Hippocampal formation (tissue), 2 donors: ENCODE measurements at regions not wholly inside any gene's neighbourhood (a gene's known extent, or its start where the extent isn't known, plus 50 kb on each side); places are given as distances from the start of the nearest gene placed in this dataset.
A peak's percentile ranks its signal among the peaks of the same experiment; 100 is the strongest.
"Not testable (repeated sequence)": the region's sequence is repeated elsewhere in the genome, so short reads cannot be mapped to it uniquely, and the experiment has no call there.

Source experiments
- DNase-seq, 2 donors: peaks; one replicate each; lab custom pipeline; 2025; lab: John Stamatoyannopoulos, UW

- DNase-seq: no peak
Observed at GRCh38 chr5:57677235-57677634, 194.6 kb upstream of the ACTBL2 start.

DNA sequence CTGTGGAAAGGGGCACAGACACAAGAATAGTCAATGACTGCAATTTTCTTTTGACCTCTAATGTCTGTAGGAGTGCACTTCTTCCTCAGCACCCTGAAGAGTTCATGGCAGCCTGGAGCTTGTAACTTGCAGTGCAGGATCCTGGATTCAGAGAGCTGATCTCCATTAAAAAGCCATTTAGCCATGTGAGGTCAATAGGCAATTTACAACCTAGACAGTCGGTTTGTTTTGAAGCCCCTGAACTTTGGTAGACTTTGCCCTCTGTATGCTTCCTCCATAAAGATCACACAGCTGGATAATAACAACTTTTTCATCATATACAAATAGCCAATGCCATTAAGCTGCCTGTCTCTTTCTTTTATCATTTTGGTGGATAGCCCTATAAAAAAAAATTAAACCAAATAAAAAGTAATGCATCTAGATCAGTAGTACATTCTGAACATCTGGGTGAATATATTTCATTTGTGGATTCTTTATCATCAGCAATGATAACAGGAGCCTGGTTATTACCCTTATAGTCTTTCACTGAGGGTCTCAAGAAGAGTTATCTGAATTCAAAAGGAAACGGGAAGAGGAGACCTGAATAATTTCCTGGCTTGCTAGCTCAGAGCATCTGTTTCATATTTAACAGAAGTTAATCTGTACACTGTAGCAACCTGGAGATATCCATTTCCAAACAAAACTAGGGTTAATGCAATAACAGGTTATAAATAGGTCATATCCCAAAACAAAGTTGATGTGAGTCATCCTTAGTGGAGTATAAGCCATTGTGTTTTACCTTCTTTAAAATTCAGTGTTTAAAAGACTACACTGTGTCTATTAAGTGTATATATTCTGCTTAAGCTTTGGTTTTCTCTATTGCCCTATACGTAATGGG is 193.8 kb upstream of the ACTBL2 start:
- DNase-seq: no peak

DNA sequence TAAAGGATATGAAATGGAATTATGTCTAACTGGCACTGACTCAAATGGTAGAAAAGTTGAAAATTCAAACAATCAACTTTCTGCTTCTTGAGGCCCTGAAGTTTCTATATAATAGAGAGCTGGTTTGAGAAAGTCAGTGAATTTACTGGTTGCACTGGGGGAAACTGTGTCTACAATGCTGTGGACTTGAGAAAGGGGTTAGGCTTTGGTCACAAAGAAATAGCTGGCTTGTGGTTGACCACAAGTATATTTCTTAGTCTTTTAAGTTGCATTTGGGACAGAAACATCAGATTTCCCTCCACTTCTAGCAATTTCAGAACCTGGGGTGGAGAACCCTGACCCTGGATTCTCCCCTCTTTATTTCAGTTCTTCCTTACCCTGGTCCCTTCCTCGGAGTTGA is 192.6 kb upstream of the ACTBL2 start:
- no peak for DNase-seq

DNA sequence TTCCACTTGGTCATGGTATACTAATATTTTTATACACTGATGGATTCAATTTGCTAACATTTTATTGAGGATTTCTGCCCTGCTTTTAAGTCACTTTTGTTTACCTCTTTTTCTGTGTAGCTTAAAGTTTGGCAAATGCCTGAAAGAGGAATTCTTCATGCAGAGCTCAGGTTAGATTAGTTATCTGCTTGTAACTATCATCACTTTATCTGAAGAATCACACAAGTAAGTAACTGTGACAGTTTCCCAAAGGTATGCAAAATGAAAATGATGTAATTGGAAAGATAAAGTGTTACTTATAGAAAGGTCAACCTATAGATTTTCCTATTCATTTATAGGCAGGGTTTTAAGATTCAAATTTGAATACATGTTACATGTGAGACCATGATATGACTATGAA is 188.8 kb upstream of the ACTBL2 start:
- no peak for DNase-seq

DNA sequence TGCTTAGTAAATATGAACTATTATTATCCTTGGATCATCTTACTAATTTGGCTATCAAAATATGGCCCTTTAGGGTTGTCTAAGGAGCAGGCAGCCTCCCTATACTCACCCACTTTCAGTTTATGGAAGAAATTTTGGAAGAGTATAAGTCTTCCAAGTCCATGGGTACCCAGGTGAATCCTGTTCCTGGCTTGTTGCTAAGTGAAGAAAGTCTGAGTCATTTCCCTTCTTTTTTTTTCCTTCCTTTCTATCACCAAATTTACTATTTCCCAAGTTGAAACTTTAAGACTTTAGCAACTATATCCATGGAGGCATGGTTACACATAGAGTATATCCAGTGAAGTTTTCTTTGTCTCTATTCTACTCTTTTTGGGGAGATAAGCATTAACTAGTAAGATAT is 184.0 kb upstream of the ACTBL2 start:
- DNase-seq: no peak

DNA sequence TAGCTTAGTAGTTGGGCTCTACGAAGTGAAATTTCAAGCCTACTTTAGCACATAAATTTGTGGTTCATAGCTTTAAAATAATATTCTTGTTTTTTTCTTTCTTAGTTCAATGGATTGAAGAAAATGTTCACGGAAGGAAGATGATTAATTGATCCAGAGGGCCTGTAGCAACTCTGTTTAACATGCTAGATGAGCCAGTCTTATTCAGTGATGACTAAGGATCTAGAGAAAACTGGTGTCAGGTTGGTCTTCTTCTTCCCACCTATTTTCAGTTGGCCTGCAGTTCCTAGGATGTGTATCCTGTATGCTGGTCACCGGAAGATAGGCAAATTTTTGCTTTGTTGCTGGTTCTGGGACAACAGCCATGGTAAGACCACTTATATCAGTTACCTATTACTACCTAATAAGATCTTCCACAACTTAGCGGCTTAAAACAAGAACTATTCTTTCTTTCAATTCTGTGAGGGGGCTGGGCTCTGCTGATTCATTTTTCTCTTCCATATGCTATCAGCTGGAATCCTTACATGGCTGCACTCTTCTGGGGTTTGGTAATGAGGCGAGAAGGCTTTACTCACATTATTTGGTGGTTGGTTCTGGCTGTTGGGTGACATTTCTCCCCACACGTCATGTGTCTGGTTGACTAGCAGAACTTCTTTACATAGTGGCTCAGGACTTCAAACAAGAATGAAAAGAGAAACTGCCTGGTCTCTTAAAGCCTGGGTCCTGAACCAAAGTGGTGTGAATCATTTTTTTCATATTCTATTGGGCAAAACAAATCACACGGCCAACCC is 182.7 kb upstream of the ACTBL2 start:
- DNase-seq: no peak

DNA sequence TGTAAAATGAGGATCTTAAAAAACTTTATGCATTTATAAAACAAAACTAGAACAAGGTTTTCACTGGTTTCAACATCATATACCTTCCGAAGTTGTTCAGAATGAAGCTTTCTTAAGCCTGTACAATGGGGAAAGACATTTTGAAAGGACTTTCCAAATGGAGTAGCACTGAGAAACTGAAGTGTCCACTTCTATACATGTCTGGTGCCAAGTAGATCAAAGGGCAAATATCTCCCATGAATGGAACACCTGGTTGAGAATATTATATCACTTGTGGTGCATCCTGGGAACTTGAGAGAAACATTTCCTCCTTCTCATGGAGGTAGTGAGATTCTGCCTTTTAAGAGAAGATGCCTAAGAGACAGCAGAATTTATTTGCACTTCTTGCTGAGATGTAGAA is 182.1 kb upstream of the ACTBL2 start:
- no peak for DNase-seq

GRCh38 chr5:57663466-57663865 is 180.9 kb upstream of the ACTBL2 start:
- DNase-seq: no peak

- DNase-seq: no peak
Observed at GRCh38 chr5:57662991-57663390, 180.4 kb upstream of the ACTBL2 start.

DNA sequence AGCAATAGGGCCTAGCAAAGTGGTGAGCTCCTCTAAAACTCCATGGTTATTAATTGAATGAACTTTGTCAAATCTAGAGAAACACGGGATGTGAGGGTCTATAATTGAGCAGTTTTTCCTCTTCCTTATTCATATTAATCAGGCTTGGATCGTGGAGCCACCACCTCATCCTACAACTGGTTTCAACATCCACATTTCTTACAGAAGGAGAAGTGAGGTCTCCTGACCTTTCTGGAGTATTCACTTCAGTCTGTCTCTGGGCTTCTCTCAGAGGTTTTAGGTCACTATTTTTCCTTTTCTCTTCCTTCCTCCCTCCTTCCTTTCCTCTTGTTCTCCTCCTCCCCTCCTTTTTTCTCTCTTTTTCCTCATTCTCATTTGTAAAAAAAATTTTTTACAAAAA is 177.3 kb upstream of the ACTBL2 start:
- no peak for DNase-seq

DNA sequence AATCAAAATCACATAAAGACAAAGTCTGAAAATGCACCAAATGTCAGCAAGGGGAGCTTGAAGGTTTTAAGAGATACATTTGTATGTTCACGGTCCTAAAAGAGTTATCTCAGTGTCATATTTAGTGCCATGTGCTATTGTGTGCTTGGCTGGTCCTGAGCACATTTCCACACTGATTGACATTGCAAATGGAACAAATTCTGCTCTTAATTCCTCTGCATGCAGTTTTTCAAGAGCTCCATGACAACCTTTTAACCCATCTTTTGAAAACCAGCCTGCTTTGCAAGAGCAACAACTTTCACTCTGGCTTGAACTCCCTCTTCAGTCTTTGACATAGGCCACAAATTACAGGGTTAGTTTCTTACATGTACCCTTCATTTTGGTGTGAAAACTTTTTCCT is 175.4 kb upstream of the ACTBL2 start:
- DNase-seq: no peak

DNA sequence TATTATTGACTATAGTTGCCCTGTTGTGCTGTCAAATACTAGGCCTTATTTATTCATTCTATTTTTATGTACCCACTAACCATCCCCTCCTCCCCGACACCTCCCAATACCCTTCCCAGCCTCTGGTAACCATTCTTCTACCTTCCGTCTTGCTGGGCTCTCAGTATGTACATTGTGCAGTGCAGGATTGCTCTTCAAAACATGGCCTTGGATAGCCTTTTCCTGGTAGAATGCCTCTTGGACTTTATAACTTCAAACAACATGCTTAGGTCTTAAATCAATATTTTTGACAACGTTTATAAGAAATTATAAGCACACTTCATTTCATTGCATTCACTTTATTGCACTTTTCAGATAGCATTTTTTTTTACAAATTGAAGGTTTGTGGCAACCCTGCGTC is 172.6 kb upstream of the ACTBL2 start:
- no peak for DNase-seq

GRCh38 chr5:57653636-57654290 is 171.2 kb upstream of the ACTBL2 start:
- peak; percentile 57 to 76 for DNase-seq

GRCh38 chr5:57651127-57651526 is 168.5 kb upstream of the ACTBL2 start:
- DNase-seq: no peak

DNA sequence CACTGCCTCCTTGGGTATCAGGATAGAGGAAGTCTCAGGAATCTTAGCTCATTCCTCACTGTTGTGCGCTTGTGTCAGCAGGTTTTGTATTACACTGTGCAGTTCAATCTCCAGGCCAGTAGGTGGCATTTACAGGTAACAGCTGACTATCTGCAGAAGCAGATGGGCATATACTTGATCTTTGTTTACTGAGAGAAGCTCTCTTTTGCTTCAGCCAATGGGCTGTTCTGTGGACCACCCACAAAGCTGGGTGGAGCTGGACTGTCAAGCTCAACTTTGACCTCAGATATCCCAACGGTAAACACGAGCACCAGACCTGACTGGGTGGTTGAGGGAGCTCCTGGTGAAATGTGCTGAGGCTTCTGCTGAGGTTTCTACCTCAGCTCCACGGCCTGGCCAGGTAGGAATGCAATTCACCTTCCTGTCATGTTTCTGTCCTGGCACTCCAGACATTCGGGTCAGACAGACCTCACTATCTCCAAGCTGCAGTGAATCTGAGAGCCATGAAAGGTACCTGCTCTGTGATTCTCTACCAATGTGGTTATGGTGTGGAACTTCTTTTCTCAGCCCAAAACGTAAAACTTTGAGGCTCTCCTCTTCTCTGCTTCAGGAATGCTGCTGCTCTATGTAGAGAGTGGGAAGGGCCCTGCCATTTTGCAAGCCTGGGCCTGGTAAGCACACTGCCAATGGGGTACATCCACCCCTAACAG is 167.9 kb upstream of the ACTBL2 start:
- no peak for DNase-seq

DNA sequence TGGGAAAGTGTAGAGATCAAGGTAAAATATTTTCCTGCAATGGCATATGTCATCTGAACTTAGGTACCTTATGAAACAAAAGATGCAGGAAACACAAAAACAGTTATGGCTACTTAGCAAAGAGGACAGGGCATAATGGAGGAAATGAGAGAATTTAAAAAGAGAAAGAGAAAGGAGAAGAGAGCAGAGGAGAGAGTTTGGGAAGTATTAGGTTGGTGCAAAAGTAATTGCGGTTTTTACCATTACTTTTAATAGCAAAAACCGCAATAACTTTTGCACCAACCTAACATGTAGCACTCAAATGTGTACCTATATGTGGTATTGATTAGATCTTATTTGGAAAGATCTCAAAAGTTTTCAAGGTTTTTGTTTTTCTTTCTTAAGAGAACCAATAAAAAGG is 160.1 kb upstream of the ACTBL2 start:
- DNase-seq: no peak

DNA sequence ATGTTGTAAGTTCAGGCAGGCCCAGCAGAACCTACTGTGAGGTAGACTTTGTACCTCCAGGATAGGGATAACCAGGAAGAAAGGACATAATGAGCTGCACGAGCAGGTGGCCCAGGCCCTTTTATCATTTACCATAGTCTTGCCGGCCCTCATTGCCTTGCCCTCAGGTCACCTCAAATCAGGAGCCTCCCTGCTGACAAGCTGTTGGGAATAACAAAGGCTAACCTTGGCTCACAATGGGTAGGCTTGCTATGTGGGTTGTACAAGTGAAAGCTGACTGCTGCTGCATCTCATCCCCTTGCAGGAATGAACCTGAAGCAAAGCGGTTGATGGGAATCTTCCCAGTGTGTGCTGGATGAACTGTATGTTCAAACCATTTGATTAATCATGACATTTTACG is 159.5 kb upstream of the ACTBL2 start:
- DNase-seq: no peak

- DNase-seq: no peak
Observed at GRCh38 chr5:57635146-57635777, 152.7 kb upstream of the ACTBL2 start.

DNA sequence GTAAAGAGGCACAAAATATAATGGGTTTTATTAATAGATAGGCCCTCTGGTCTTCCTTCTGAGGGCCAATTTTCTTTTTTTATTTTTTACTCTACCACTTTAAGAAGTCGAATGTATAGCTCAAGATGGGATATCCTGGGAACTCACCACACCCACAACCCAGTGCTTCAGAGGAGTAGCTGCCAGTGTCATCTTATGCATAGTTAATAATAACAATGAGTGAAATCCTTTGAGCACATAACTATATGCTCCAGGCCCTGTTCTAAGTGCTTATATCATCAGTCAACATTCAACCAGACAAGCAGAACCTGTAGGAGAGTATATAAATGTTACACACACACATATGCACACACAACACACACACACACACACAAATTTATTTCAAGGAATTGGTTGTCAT is 150.3 kb upstream of the ACTBL2 start:
- no peak for DNase-seq

DNA sequence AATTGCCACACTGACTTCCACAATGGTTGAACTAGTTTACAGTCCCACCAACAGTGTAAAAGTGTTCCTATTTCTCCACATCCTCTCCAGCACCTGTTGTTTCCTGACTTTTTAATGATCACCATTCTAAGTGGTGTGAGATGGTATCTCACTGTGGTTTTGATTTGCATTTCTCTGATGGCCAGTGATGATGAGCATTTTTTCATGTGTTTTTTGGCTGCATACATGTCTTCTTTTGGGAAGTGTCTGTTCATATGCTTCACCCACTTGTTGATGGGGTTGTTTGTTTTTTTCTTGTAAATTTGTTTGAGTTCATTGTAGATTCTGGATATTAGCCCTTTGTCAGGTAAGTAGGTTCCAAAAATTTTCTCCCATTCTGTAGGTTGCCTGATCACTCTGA is 148.5 kb upstream of the ACTBL2 start:
- DNase-seq: not testable (repeated sequence)

DNA sequence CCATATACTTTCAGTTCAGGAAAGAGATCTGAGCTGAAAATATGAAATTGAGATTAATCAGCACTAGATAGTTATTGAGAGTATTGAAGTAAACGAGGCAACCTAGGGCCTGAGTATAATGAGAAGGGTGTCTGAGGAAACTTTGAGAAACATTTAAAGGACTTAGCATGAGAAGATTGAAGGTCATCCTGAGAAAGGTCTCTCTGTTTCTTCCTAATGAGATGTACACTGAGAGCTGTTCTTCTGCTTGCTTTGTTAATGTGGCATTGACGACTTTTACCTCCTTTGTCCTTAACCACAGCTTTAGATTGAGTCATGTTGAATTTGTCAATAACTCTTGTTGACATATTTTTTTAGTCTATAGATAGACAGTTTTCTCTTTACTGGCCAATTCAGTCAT is 145.1 kb upstream of the ACTBL2 start:
- DNase-seq: no peak

DNA sequence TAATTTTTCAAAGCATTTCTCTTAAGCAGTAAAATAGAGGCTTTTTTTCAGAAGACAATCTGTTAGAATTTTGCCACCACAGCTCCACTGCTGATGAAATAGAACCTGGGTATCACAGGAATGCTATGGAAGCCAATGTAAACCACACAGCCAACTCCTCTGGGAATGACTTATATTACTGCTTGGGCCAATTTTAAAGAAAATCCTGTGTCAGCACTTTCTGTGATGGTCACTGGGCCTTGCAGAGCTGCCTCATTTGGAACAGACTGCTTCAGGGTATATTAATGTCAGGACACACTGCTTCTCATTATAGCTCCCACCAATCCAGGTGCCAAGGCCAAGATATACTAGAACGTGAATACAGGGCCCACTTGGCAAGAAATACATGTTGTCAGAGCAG is 144.1 kb upstream of the ACTBL2 start:
- no peak for DNase-seq
